Osteoblast (primary cell): ENCODE measurements at regions not wholly inside any gene's neighbourhood (a gene's known extent, or its start where the extent isn't known, plus 50 kb on each side); places are given as distances from the start of the nearest gene placed in this dataset.

ENCODE experiments used
- DNase-seq: peaks from one replicate; pipeline ENCODE4 v3.0.0; 2011; ENCODE audit warnings: low spot score, mixed read lengths; ENCODE audit not compliant: insufficient read length; ENCODE audit errors: missing footprints
- H2AFZ ChIP-seq: 2 replicates; pipeline ENCODE4 v1.6.0; 2011; ENCODE audit warnings: mild to moderate bottlenecking, low read length
- H3K27ac ChIP-seq: 2 replicates; pipeline ENCODE4 v1.5.1; 2011; ENCODE audit warnings: mild to moderate bottlenecking, low read depth, low read length, moderate library complexity
- H3K27me3 ChIP-seq: 2 replicates; pipeline ENCODE4 v1.6.0; 2012; ENCODE audit warnings: mild to moderate bottlenecking, control low read depth, inconsistent platforms, low read length, moderate library complexity; ENCODE audit not compliant: insufficient read depth
- H3K36me3 ChIP-seq: 2 replicates; pipeline ENCODE4 v1.5.1; 2011; ENCODE audit warnings: mild to moderate bottlenecking, low read length, control low read depth, moderate library complexity; ENCODE audit not compliant: insufficient read depth
- H3K4me1 ChIP-seq: 2 replicates; pipeline ENCODE4 v1.5.1; 2011; ENCODE audit warnings: mild to moderate bottlenecking, low read length, control low read depth, moderate library complexity; ENCODE audit not compliant: insufficient read depth
- H3K4me2 ChIP-seq: 2 replicates; pipeline ENCODE4 v1.6.0; 2011; ENCODE audit warnings: mild to moderate bottlenecking, low read length; ENCODE audit not compliant: insufficient read depth
- H3K4me3 ChIP-seq: fragments of 200-600 bp; sonication (generic); 3 replicates; pipeline ENCODE4 v1.5.1; 2012; ENCODE audit warnings: mild to moderate bottlenecking, low read length, inconsistent platforms; ENCODE audit not compliant: insufficient read depth
- H3K79me2 ChIP-seq: 2 replicates; pipeline ENCODE4 v1.6.0; 2012; ENCODE audit warnings: mild to moderate bottlenecking, low read length, control low read depth, inconsistent platforms; ENCODE audit not compliant: insufficient read depth
- H3K9me3 ChIP-seq: 2 replicates; pipeline ENCODE4 v1.5.1; 2011; ENCODE audit warnings: low read depth, low read length, control low read depth
- H4K20me1 ChIP-seq: 2 replicates; pipeline ENCODE4 v1.6.0; 2012; ENCODE audit warnings: mild to moderate bottlenecking, low read length, control low read depth; ENCODE audit not compliant: insufficient read depth
- TF ChIP-seq, protein P1 (sequence below): IDR thresholded peaks from 2 replicates; pipeline ENCODE4 v1.5.1; 2011; ENCODE audit warnings: mild to moderate bottlenecking, low read depth, low read length, moderate library complexity; ENCODE audit errors: extremely low read depth

DNA sequence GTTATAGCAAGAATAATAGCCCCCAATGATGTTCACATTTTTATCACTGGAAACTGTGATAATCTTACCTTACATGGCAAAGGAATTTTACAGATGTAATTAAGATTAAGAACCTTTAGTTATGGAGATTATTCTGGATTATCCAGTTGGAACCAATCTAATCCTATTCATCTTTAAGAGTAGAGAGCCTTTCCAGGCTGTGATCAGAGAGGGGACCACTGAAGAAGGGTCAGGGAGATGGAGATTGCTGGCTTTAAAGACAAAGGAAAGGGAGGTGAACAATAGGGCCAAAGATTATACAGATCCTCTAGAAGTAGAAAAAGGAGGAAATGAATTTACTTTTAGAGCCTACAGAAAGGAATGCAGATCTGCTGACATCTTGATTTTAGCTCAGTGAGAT is 253.5 kb upstream of the GRIN3A start:
- Histone ChIP-seq H4K20me1 (no peaks in the 10 kb centered on the region), H3K4me1 (no peaks in the 10 kb centered on the region), H3K4me2 (no peak overlapping the region), H3K9me3 (no peaks in the 10 kb centered on the region), H3K79me2 (no peaks in the 10 kb centered on the region), H3K27me3 (no peaks in the 10 kb centered on the region), H3K27ac (no peak overlapping the region), H2AFZ (no peak overlapping the region), H3K4me3 (no peak overlapping the region), H3K36me3 (no peaks in the 10 kb centered on the region)
- TF ChIP-seq, protein P1, sequence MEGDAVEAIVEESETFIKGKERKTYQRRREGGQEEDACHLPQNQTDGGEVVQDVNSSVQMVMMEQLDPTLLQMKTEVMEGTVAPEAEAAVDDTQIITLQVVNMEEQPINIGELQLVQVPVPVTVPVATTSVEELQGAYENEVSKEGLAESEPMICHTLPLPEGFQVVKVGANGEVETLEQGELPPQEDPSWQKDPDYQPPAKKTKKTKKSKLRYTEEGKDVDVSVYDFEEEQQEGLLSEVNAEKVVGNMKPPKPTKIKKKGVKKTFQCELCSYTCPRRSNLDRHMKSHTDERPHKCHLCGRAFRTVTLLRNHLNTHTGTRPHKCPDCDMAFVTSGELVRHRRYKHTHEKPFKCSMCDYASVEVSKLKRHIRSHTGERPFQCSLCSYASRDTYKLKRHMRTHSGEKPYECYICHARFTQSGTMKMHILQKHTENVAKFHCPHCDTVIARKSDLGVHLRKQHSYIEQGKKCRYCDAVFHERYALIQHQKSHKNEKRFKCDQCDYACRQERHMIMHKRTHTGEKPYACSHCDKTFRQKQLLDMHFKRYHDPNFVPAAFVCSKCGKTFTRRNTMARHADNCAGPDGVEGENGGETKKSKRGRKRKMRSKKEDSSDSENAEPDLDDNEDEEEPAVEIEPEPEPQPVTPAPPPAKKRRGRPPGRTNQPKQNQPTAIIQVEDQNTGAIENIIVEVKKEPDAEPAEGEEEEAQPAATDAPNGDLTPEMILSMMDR, result no peak
- no peak for DNase-seq

DNA sequence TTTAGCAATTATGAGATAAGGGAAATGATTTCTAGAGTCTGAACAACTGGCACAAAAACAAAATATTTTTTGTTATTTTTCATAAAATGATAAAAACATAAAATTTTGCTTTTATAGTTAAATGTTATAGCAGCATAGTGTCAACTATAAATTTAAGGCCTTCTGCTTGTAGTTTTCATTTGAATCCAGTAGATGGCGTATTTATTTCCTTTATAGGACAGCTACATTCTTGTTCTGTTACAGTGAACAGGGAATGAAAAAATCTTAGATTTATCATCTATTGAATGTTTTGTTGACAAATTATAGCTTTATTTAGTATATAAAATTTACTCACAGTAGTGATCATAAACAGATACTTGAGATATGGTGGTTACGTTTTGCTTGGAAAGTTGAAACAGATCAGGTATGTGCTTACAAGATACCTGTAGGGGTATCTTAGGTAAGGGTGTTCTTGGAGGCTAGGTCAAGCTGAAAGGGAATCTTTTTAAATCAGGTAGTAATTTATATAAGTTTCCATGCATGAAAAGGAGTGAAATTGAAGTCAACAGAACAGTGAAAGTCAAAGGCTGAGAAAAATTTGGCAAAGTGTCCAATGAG is 239.3 kb upstream of the GRIN3A start:
- no peak for DNase-seq
- Histone ChIP-seq H3K4me3 (no peak overlapping the region), H3K27me3 (no peaks in the 10 kb centered on the region), H3K4me2 (no peak overlapping the region), H3K79me2 (no peaks in the 10 kb centered on the region), H2AFZ (no peak overlapping the region), H3K36me3 (no peaks in the 10 kb centered on the region), H4K20me1 (no peaks in the 10 kb centered on the region), H3K9me3 (no peaks in the 10 kb centered on the region), H3K4me1 (no peaks in the 10 kb centered on the region), H3K27ac (no peak overlapping the region)
- TF ChIP-seq, protein P1, result peak; percentile 57

DNA sequence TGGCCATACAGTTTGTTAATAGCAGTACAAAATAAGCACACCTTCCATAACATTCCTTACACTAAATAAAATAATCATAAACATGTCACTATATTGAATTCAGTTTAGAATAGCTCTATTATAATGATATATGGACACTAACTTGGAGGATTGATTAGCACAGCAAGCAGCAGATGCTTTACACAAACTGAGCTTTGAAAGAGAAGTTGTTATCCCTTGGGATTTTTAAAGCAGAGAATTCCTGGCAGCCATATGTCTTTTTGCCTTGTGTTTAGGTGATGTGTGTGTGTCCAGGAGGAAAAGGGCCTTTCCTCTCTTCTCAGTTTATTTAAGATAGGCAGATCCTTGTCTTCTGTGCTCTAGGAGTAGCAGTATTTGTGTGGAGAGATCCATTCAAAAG is 232.2 kb upstream of the GRIN3A start:
- H2AFZ ChIP-seq, result no peak overlapping the region
- H3K9me3 ChIP-seq, result no peaks in the 10 kb centered on the region
- no peak overlapping the region for H3K27ac ChIP-seq
- H3K36me3 ChIP-seq, result no peaks in the 10 kb centered on the region
- no peaks in the 10 kb centered on the region for H3K79me2 ChIP-seq
- no peaks in the 10 kb centered on the region for H4K20me1 ChIP-seq
- no peak for DNase-seq
- H3K27me3 ChIP-seq, result no peaks in the 10 kb centered on the region
- H3K4me3 ChIP-seq, result no peak overlapping the region
- TF ChIP-seq, protein P1, result no peak
- no peak overlapping the region for H3K4me2 ChIP-seq
- H3K4me1 ChIP-seq, result no peaks in the 10 kb centered on the region

DNA sequence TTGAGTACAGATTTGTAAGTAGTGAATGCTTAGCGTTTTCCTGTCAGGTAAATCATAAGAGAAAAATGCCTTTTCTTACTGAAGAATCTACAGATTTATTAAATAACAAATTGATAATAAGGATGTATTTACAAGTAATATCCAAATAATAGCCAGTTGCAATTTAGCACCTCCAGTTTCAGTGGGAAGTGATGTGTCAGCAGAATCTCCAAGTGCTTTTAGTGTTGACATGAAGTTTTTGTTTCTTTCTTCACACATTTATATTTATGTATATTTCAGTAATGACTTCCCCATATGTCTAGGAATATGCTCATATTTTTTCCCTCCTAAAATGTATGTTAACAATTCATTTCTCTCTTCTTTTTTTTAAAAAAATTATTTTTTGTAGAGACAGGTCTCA is 229.9 kb upstream of the GRIN3A start:
- Histone ChIP-seq H3K27ac (no peak overlapping the region), H3K79me2 (no peaks in the 10 kb centered on the region), H3K4me1 (no peaks in the 10 kb centered on the region), H3K4me3 (no peak overlapping the region), H3K27me3 (no peaks in the 10 kb centered on the region), H3K36me3 (no peaks in the 10 kb centered on the region), H3K9me3 (no peaks in the 10 kb centered on the region), H3K4me2 (no peak overlapping the region), H4K20me1 (no peaks in the 10 kb centered on the region), H2AFZ (no peak overlapping the region)
- TF ChIP-seq, protein P1, result no peak
- no peak for DNase-seq
